ENCODE measurements at regions not wholly inside any gene's neighbourhood (a gene's known extent, or its start where the extent isn't known, plus 50 kb on each side); places are given as distances from the start of the nearest gene placed in this dataset.
"Not testable (repeated sequence)": the region's sequence is repeated elsewhere in the genome, so short reads cannot be mapped to it uniquely, and the experiment has no call there.

DNA sequence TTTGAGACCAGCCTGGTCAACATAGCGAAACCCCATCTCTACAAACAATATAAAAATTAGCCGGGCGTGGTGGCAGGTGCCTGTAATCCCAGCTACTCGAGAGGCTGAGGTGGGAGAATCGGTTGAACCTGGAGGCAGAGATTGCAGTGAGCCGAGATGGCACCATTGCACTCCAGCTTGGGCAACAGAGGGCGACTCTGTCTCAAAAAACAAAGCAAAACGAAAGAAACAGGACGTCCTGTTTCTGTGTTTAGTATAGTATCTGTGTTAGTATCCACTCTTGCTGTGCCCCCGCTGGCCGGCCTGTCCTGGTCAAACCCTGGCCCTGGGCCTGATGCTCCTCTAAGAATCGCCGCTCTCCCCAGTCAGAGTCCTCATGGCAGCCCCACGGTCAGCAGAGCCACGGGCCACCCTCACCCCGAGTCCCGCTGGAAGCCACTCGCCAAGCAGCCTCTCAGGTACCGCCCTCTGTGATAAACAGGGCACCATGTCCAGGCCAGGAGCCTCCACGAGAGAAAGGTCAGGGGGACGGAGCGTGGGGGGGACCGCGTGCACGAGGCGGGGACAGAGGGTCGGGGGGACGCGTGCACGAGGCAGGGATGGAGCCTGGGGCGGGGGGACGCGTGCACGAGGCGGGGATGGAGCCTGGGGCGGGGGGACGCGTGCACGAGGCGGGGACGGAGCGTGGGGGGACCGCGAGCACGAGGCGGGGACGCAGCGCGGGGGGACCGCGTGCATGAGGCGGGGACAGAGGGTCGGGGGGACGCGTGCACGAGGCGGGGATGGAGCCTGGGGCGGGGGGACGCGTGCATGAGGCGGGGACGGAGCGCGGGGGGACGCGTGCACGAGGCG, 384.5 kb downstream of the SMOC2 start:
- no peak for DNase-seq (ENCODE audit: low spot score)

DNA sequence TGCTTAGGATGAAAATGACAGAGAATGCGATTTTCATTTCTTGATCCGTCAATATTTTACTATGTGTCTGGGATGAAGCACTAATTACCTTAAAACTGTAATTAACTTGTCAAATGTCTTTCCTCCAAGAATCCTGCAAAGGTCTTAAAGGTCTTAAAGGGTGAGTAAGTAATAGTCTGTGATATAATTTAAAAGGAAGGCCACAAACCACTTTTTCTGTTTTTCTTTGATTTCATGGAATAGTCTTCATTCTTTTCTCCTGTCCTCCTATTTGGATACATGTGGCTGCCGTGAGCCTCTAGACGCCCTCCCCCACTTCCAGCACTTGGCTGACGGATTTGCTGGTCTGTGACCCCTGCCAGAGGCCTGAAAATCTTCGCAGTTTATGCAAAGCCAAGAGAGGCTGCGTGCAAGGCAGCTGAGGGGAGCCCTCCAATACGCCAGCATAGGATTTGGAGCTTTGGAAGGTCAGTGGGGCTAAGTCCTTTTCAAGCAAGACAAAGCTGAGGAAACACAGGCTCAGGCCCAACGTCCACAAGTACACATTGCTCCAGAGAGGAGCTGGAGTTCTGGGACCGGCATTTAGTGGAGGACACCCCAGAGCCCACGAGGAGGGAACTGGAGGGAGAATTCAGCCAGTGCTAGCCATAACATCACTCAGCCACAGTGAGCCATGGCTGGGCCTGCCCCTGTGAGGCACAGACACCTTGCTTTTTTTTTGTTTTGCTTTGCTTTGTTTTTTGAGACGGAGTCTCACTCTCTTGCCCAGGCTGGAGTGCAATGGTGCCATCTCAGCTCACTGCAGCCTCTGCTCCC, 382.6 kb downstream of the SMOC2 start:
- DNase-seq (ENCODE audit: low spot score): peak; percentile 74

DNA sequence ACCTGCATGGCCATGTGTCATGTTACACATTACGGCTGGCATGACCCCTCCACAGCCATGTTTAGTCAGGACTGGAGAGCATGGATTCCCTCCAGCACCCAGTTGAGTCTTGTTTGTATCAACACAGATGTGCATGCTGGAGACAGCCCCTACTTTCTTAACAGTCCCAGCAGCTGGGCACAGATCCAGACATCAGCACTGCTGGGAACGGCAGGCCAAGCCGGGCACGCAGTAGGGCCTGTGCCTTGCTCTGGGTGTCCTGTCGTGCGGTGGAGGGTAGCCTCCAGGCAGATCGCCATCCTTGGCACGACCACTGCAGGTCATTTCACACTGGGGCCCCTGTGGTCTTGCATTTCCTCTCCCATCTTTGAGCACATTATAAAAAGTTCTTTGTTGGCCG, 381.4 kb downstream of the SMOC2 start:
- DNase-seq (ENCODE audit: low spot score): no peak

DNA sequence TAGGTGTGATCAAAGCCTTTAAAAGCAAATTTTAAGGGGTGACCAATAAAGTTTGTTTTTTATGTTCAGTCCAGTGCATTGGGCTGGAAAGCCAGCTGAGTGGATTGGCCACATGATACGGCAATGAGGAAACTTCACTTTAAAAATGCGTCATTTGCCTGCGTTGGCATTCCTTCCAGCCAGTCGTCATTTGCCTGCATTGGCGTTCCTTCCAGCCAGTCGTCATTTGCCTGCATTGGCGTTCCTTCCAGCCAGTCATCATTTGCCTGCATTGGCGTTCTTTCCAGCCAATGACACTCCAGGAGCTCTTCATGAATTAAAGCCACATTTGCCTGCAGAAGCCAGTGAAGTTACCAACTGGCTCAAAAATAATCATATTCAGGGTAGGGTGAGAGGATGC, 378.6 kb downstream of the SMOC2 start:
- DNase-seq (ENCODE audit: low spot score): no peak

DNA sequence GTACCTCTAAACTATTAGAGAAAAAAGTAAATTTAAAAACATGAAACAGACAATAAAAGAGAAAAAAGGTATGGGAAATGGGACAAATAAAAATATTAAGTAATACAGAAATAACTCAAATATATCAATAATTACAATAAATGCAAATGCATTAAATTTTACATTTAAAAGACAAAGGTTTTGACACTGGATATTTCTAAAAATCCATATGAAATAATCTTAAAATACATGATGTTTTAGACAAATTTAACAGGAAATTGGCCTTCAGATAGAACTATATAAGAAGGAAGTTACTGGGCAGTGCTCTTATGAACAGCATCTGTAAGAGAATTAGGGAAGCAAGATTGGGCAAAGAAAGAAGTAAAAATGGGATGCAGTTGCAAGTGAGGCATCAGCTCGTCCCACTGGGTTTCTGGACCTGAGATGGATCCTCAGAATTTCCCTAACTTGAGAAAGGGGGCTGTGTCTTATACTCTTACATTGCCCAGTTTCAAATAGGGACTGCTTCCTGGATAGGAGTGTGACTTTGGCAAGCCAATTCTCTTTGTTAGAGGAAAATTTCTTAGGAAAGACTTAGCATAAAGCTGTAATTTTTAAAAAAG, 376.7 kb downstream of the SMOC2 start:
- no peak for DNase-seq (ENCODE audit: low spot score)

DNA sequence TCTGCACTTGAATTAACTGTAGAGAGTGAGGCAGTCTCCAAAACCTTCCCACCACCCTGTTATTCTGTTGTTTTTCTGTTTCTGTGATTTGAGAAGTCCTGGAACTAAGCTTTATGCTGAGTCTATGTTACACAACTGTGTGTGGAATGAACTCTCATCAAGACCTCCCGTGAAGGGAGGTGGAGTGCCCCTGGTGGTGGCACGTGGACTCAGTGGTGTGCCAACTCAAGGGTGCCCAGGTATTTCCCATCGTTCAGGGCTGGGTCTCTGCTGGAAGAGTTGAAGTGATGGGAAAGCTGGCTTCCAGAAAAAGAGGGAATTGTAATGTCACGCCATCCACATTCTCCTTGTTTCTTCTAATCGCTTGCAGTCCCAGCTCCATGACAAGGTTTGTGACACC, 374.2 kb downstream of the SMOC2 start:
- DNase-seq (ENCODE audit: low spot score): no peak

DNA sequence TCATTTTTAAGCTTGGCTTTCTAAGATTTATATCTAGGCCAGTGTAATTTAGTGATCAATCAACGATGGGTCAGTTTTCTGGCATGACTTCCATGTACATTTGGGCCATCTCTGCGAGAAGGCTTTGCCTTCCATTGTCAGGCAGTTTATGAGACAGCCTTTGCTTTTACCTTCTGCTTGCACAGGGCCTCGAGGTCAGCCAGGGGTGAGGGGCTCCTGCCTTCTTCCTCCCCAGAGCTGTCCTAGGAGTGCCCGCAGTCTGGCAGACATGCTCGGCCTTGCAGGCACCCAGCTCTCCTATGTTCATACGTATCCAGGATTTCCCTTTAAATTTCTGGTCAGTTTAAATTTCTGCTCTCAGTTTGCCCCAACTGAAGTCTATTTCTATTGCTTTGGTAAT, 367.2 kb downstream of the SMOC2 start:
- DNase-seq (ENCODE audit: low spot score): no peak

DNA sequence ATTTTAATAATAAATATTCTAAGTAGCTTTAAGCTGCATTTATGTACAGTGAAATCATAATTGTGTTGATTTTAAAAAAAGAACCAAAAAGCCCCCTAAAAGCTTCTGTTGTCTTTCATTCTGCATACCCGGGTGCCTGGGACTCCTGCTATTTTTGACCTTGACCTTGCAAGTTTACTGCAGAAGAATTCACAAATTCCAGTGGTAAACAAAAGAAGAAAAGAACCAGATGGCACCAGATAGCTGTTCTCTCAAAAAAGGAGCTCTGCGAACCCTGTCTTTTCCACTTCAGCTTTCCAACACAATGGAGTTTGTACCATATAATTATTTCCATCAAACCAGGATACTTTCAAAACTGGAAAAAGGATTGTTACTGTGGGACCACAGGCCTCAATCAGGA, 363.3 kb downstream of the SMOC2 start:
- no peak for DNase-seq (ENCODE audit: low spot score)

DNA sequence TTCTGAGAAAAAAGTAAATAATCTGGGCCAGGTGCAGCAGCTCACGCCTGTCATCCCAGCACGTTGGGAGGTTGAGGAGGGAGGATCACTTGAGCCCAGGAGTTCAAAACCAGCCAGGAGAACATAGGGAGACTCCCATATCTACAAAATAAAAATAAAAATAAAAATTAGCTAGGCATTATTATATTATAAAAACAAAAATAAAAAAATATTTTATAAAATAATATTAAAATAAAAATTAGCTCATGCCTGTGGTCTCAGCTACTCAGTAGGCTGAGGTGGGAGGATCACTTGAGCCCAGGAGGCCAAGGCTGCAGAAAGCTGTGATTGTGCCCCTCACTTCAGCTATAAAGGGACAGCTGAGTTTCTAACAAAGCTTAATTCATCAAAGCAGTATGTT, 362.9 kb downstream of the SMOC2 start:
- DNase-seq (ENCODE audit: low spot score): no peak

DNA sequence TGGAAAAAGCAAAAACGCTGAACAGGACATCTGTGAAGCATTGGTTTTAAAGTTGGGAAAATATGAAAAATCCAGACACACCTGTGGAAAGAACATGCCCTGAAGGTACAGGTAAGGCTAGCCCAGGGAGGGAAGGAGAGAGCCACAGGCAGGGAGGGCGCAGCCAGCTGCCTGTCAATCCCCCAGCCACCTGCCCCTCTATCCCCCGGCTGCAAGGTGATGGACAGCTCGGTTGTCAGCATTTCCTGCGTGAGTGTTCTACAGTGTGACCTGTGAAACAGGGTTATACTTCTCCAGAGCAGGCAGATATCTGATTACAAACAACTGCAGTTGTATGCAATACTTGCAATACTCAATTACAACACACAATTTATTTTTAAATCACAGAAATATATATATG, 358.1 kb downstream of the SMOC2 start:
- no peak for DNase-seq (ENCODE audit: low spot score)

DNA sequence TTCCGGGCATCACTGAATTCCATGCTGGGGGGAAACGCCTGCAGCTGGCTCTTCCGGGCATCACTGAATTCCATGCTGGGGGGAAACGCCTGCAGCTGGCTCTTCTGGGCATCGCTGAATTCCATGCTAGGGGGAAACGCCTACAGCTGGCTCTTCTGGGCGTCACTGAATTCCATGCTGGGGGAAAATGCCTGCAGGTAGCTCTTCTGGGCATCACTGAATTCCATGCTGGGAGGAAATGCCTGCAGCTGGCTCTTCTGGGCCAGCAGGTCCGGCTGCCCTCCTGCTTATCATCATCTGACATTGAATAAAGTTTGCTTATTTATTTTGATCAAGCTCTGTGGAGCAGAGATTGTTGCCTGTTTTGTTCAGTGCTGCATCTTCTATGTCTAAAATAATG, 355.1 kb downstream of the SMOC2 start:
- DNase-seq (ENCODE audit: low spot score): no peak

DNA sequence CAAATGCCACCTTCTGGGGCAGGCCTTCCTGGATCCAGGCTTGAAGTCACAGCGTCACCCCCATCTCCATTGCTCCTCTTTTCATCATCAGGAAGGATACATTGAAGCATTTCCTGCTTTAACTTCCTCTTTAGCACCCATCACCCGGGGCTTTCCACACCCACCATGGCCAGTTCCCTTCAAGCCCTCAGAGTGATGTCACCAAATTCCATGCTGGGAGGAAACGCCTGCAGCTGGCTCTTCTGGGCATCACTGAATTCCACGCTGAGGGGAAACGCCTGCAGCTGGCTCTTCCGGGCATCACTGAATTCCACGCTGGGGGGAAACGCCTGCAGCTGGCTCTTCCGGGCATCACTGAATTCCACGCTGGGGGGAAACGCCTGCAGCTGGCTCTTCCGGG, 354.6 kb downstream of the SMOC2 start:
- not testable (repeated sequence) for DNase-seq (ENCODE audit: low spot score)

DNA sequence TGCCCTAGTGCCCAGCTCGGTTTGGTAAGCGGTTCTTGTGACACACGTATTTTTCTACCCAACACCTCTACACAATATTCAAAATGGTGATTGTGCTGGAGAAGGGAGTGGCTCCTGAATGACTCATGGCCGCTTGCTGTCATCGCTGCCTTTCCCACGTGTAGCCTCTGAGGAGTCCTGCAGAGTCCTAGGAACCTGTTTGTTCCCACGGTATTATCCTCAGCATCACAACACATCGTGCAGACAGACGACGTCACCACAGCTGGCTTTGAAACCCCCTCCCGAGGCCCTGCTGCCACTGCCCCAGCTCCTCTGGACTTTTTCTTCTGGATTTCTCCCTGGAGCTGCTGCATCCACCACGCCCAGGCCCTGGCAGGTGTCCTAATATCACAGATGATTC, 353.5 kb downstream of the SMOC2 start:
- no peak for DNase-seq (ENCODE audit: low spot score)

DNA sequence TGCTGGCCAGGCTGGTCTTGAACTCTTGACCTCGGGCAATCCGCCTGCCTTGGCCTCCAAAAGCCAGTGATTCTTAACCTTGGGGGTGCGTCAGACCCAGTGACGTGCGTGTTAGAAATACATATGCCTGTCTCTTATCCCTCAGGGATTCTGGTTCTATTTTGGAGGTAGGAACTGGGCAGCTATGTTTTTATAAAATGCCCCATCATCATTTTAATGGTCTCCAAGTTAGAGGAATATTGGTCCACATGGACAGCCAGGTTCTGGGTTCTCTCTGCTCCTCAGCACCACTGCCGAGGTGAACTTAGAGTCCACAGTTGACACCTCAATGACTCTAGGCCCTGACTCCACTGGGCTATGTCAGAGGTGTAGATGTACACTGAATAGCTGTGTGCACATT, 352.7 kb downstream of the SMOC2 start:
- DNase-seq (ENCODE audit: low spot score): no peak

DNA sequence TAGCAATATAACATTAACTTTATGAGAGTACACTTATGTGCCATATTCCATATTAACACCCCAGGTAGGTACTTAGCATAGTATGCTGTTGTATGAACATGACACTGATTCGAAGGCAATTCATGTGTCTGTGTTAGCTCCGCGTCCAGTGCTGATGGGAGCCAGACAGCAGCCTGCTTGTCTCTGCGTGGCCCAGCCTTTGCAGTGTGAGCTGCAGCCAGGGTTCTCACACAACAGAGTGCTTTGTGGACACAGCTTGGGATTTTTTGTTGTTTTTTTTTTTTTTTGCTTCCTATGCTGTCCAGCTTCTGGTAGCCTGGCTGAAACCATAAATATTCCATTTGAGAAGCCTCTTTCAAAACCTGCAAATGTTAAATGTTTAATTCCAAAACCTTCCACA, 350.9 kb downstream of the SMOC2 start:
- no peak for DNase-seq (ENCODE audit: low spot score)

DNA sequence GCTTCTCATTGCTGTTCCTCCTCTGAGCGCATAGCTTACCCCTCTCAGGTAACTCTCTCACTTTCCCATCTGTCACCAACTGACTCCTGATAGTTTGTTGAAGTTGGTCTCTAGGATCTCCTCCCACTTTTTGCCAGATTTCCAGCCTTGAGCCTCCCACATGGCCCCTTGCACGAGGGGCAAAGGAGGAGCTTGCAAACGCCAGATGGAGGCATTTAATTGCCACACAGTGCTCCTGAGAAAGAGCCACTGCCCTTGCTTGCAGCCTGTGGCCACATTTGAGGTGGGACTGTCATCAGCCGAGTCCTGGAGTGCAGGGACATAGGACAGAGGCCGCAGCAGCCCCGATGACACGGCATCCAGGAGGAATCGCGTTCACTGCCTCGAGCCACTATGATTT, 348.7 kb downstream of the SMOC2 start:
- no peak for DNase-seq (ENCODE audit: low spot score)

DNA sequence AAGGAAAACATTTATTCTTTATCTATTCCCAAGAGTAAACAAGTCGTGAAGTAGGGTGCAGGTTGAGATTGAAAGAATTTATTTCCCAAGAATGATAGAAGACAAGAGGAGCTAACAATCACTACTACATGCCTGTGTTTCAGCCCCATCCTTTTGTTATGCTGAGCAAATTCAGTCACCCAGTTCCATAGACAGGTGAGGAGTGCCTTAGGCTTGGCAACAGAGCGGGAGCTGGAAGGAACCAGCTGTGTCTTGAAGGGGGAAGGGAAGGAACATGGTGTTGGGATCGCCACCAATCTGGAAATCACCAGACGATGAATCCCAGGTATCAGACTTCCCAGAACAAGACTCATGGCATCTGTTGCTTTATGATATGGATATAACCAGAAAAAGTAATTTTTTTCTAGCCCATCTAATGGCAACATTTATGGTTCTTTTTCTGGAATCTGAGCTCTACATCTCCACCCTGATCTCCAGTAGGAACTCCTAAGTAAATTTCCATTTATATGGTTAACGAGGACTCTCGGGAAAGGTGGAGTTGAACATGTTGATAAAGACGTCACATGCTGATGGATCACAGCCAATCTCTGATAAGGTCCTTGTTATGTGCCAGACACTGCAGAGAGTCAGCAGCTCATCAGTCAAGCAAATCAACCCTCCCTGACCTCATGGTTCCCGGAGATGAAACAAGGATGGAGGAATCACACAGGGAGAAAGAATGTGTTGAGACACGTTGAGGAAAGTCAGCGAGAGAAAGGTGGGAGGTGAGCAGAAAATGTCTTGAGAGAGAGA, 344.9 kb downstream of the SMOC2 start:
- no peak for DNase-seq (ENCODE audit: low spot score)

DNA sequence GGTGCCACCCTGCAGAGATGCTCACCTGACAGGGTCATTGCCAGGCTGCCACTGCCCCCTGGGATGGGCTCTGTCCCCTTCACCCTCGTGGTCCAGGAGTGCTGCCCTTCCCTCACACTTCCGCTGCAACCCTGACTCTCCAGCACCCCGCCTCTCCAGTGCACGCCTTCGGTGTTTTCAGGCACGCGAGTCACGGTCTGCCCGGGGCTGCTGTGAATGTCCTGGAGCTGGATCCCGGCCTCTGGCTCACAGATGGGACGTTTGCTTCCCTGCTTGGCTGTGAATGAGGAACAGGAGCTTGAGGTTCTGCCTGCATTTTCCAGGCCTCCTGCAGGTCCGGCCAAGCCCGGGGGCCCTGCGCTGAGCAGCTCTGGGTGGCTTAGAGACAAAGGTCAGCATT, 343.4 kb downstream of the SMOC2 start:
- no peak for DNase-seq (ENCODE audit: low spot score)

DNA sequence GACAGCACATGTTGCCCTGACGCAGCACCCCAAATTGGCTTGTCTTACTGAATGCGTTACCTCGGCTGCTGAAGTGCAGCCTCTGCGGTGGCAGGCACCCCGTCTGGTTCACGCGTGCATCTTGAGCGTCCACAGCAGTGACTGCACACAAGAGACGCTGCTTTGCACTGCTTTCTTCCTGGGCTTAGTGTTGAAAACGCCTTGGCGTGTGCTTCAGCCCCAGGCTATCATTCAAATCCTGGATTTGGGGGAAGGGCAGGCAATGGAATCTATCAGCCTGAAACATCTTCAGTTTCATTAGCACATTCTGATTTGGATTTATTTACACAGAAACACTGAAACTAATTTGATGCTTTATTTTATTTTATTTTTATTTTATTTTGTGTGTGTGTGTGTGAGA, 342.7 kb downstream of the SMOC2 start:
- DNase-seq (ENCODE audit: low spot score): no peak

DNA sequence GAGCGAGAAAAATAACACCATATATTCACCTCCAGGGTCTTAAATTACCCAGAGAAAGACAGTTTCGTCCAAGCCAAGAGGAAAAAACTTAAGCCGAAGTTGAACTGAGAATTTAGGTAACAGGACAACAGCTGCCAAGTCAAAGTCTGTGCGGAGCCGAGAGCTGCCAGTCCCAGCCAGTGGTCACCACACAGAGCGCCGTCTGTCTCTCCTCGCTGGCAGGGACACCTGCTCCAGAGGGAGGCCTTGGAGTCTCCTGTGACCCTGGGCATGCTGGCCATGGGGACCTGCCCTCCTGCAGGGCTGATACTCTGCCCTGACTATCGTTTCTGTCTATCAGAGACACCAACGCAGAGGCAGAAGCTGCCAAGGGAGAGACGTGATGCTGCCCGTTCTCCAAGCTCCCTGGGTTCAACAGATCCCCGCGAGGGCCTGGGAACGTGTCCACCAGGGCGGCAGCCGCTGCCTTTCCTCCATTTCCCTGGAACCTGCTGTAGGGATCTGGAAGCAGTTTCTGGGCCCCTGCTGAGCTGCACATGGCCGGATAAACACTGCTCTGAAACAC, 341.3 kb downstream of the SMOC2 start:
- no peak for DNase-seq (ENCODE audit: low spot score)

DNA sequence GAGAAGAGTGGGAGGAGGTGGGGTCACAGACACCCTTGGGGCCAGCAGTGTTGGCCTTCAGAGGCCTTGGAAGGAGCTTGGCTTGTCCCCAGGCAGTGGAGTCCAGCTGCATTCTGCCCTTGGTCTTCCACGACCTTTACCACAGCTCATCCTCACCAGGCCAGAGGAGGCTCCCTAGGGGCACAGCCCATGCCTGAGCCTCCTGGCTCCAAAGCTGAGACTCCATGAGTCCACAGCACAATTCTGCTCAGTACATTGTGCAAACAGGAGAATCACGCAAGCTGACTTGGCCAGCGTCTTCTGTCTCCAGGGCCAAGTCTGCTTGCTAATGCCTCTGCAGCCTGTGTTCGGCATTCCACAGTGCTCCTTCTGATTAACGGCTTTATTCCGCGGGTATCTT, 337.2 kb downstream of the SMOC2 start:
- DNase-seq (ENCODE audit: low spot score): no peak

DNA sequence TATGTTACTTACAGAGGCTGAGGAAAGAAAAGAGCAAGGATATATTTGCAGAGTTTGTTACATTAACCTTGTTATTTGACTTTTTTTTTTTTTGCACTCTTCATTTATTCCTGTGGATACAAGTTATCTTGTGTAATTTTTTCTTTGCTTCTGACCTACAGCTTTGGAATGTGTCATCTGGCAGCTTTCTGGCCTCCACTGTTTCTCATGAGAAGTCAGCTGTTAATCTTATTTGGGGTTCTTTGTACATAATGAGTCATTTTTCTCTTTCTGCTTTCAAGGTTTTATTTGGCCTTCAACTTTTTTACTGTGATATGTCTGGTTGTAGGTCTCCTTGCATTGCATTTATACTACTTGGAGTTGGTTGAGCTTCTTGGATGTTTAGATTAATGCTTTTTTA, 333.4 kb downstream of the SMOC2 start:
- no peak for DNase-seq (ENCODE audit: low spot score)
